ENCODE measurements at regions not wholly inside any gene's neighbourhood (a gene's known extent, or its start where the extent isn't known, plus 50 kb on each side); places are given as distances from the start of the nearest gene placed in this dataset.

DNA sequence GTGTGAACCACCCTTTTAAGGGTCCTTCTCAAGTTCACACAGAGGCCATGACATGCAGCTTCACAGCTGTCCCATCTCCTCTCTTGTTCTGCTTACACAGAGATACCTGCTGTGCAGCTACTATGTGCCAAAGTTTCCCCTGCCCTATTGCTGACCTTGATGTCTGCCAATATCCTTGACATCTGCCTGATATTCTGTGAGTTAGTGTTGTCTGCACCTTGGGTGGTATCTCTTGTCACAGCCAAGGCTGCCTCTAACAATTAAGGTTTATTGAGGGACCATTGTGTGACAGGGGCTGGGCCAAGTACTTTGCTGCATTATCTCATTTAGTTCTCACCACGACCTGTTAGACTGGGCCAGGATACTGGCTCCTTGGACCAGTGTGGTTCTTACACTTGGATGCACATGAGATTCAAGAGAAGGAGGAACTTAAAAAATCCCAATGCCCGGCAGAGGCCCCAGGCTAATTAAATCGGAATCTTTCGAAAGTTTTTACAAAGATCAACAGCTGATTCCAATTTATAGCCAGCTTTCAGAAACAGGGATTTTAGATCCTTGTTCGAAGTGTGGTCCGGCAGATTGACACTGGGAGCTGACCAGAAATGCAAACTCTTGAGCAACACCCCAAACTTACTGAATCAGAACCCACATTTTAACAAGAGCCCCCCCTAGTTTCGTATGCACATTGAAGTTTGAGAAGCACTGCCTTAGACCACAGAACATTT, 178.6 kb downstream of the SATB1 start:
- H3K36me3 ChIP-seq (ENCODE audit: insufficient read depth, low read length) = no peaks in the 10 kb centered on the region
- no peaks in the 10 kb centered on the region for H3K27me3 ChIP-seq (ENCODE audit: insufficient read depth, low read length)
- H3K79me2 ChIP-seq (ENCODE audit: insufficient read depth, low read length) = no peaks in the 10 kb centered on the region
- no peaks in the 10 kb centered on the region for H3K4me1 ChIP-seq (ENCODE audit: insufficient read depth, low read length)
- H3K9ac ChIP-seq (ENCODE audit: low read length) = no peak overlapping the region
- no peak overlapping the region for H3K27ac ChIP-seq (ENCODE audit: low read depth, low read length)
- H2AFZ ChIP-seq (ENCODE audit: low read depth, low read length) = no peak overlapping the region
- H3K4me2 ChIP-seq (ENCODE audit: low read length) = no peak overlapping the region
- Mint-ChIP-seq H3K27me3 (ENCODE audit: low read depth, unreplicated experiment) (no peaks in the 10 kb centered on the region), H3K4me3 (ENCODE audit: unreplicated experiment) (no peak overlapping the region), H3K9me3 (ENCODE audit: unreplicated experiment) (peaks cover 3% of the 10 kb centered on the region), H3K36me3 (ENCODE audit: low read depth, unreplicated experiment) (peaks cover 2% of the 10 kb centered on the region), H3K4me1 (ENCODE audit: low read depth, unreplicated experiment) (peaks cover 6% of the 10 kb centered on the region), H3K27ac (ENCODE audit: unreplicated experiment) (no peak overlapping the region)
- H3K9me3 ChIP-seq (ENCODE audit: insufficient read depth, low read depth, low read length) = no peaks in the 10 kb centered on the region
- no peaks in the 10 kb centered on the region for H4K20me1 ChIP-seq (ENCODE audit: insufficient read depth, low read length)
- FAIRE-seq = no peak
- no peak for TF ChIP-seq EZH2 (IDR thresholded peaks at IDR 0.05; ENCODE audit: insufficient read depth, low read length)
- TF ChIP-seq, protein P1, sequence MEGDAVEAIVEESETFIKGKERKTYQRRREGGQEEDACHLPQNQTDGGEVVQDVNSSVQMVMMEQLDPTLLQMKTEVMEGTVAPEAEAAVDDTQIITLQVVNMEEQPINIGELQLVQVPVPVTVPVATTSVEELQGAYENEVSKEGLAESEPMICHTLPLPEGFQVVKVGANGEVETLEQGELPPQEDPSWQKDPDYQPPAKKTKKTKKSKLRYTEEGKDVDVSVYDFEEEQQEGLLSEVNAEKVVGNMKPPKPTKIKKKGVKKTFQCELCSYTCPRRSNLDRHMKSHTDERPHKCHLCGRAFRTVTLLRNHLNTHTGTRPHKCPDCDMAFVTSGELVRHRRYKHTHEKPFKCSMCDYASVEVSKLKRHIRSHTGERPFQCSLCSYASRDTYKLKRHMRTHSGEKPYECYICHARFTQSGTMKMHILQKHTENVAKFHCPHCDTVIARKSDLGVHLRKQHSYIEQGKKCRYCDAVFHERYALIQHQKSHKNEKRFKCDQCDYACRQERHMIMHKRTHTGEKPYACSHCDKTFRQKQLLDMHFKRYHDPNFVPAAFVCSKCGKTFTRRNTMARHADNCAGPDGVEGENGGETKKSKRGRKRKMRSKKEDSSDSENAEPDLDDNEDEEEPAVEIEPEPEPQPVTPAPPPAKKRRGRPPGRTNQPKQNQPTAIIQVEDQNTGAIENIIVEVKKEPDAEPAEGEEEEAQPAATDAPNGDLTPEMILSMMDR (IDR thresholded peaks at IDR 0.05; ENCODE audit: insufficient read depth, low read depth, low read length) = no peak
- no peak overlapping the region for H3K4me3 ChIP-seq (ENCODE audit: insufficient read depth, low read depth, low read length)
- DNase-seq (ENCODE audit: low read depth) = no peak

DNA sequence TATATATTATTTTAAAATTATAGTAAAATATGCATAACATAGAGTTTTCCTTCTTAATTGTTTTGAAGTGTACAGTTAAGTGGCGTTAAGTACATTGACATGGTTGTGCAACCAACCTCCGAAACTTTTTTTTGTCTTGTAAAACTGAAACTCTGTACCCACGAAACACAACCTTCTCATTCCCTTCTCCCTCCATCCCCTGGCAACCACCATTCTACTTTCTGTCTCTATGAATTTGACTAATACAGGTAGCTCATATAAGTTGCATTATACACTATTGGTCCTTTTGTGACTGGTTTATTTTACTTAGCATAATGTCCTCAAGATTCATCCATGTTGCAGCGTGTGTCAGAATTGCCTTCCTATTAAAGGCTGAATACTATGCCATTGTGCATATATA, 179.4 kb downstream of the SATB1 start:
- H2AFZ ChIP-seq (ENCODE audit: low read depth, low read length) = no peak overlapping the region
- H3K4me3 ChIP-seq (ENCODE audit: insufficient read depth, low read depth, low read length) = no peak overlapping the region
- H3K27me3 Mint-ChIP-seq (ENCODE audit: low read depth, unreplicated experiment) = no peaks in the 10 kb centered on the region
- no peaks in the 10 kb centered on the region for H3K9me3 ChIP-seq (ENCODE audit: insufficient read depth, low read depth, low read length)
- no peaks in the 10 kb centered on the region for H3K4me1 ChIP-seq (ENCODE audit: insufficient read depth, low read length)
- FAIRE-seq (no peak), DNase-seq (ENCODE audit: low read depth) (no peak)
- no peaks in the 10 kb centered on the region for H3K9me3 Mint-ChIP-seq (ENCODE audit: unreplicated experiment)
- H3K36me3 Mint-ChIP-seq (ENCODE audit: low read depth, unreplicated experiment) = peaks cover 2% of the 10 kb centered on the region
- H3K27ac ChIP-seq (ENCODE audit: low read depth, low read length) = no peak overlapping the region
- no peaks in the 10 kb centered on the region for H3K79me2 ChIP-seq (ENCODE audit: insufficient read depth, low read length)
- peaks cover 6% of the 10 kb centered on the region for H3K4me1 Mint-ChIP-seq (ENCODE audit: low read depth, unreplicated experiment)
- no peaks in the 10 kb centered on the region for H4K20me1 ChIP-seq (ENCODE audit: insufficient read depth, low read length)
- H3K36me3 ChIP-seq (ENCODE audit: insufficient read depth, low read length) = no peaks in the 10 kb centered on the region
- H3K27ac Mint-ChIP-seq (ENCODE audit: unreplicated experiment) = no peak overlapping the region
- no peak overlapping the region for H3K9ac ChIP-seq (ENCODE audit: low read length)
- no peak overlapping the region for H3K4me3 Mint-ChIP-seq (ENCODE audit: unreplicated experiment)
- H3K27me3 ChIP-seq (ENCODE audit: insufficient read depth, low read length) = no peaks in the 10 kb centered on the region
- H3K4me2 ChIP-seq (ENCODE audit: low read length) = no peak overlapping the region
- TF ChIP-seq EZH2 (IDR thresholded peaks at IDR 0.05; ENCODE audit: insufficient read depth, low read length) = no peak
- TF ChIP-seq, protein P1 (IDR thresholded peaks at IDR 0.05; ENCODE audit: insufficient read depth, low read depth, low read length) = no peak

DNA sequence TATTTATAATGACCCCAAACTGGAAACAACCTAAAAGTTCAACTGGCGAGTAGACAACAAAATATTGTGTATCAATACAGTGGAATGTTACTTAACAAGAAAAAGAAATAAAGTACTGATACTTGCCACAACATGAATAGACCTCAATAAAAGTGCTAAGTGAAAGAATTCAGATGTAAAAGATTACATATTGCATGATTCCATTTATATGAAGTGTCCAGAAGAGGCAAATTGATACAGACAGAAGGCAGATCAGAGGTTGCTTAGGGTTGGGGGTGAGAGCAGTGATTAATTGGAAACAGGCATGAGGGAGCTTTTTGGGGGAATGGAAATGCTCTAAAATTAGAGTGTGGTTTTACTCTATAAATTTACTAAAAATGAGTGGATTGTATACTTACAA, 183.3 kb downstream of the SATB1 start:
- no peak overlapping the region for H3K9ac ChIP-seq (ENCODE audit: low read length)
- Mint-ChIP-seq H3K4me1 (ENCODE audit: low read depth, unreplicated experiment) (peaks cover under 1% of the 10 kb centered on the region), H3K27me3 (ENCODE audit: low read depth, unreplicated experiment) (no peaks in the 10 kb centered on the region), H3K27ac (ENCODE audit: unreplicated experiment) (no peak overlapping the region), H3K36me3 (ENCODE audit: low read depth, unreplicated experiment) (peaks cover 2% of the 10 kb centered on the region), H3K9me3 (ENCODE audit: unreplicated experiment) (no peaks in the 10 kb centered on the region), H3K4me3 (ENCODE audit: unreplicated experiment) (no peak overlapping the region)
- no peak overlapping the region for H3K4me2 ChIP-seq (ENCODE audit: low read length)
- no peak for FAIRE-seq
- H3K4me3 ChIP-seq (ENCODE audit: insufficient read depth, low read depth, low read length) = no peak overlapping the region
- H3K79me2 ChIP-seq (ENCODE audit: insufficient read depth, low read length) = no peaks in the 10 kb centered on the region
- H3K4me1 ChIP-seq (ENCODE audit: insufficient read depth, low read length) = peaks cover 21% of the 10 kb centered on the region
- no peaks in the 10 kb centered on the region for H3K9me3 ChIP-seq (ENCODE audit: insufficient read depth, low read depth, low read length)
- no peak overlapping the region for H3K27ac ChIP-seq (ENCODE audit: low read depth, low read length)
- no peak overlapping the region for H2AFZ ChIP-seq (ENCODE audit: low read depth, low read length)
- no peak for DNase-seq (ENCODE audit: low read depth)
- TF ChIP-seq, protein P1 (IDR thresholded peaks at IDR 0.05; ENCODE audit: insufficient read depth, low read depth, low read length) = no peak
- no peak for TF ChIP-seq EZH2 (IDR thresholded peaks at IDR 0.05; ENCODE audit: insufficient read depth, low read length)
- no peaks in the 10 kb centered on the region for H3K27me3 ChIP-seq (ENCODE audit: insufficient read depth, low read length)
- no peaks in the 10 kb centered on the region for H4K20me1 ChIP-seq (ENCODE audit: insufficient read depth, low read length)
- no peaks in the 10 kb centered on the region for H3K36me3 ChIP-seq (ENCODE audit: insufficient read depth, low read length)

Measured in astrocyte (in vitro differentiated cells and primary cell).